Smooth muscle cell (in vitro differentiated cells): ENCODE measurements at regions not wholly inside any gene's neighbourhood (a gene's known extent, or its start where the extent isn't known, plus 50 kb on each side); places are given as distances from the start of the nearest gene placed in this dataset.

Experiments used
- DNase-seq: peaks from one replicate; lab custom pipeline; 2025; ENCODE audit not compliant: unreplicated experiment; lab: John Stamatoyannopoulos, UW
- H2AFZ ChIP-seq: fragments of 200-600 bp; sonication (generic); 2 replicates; pipeline ENCODE4 v1.6.0; 2016; ENCODE audit warnings: antibody characterized with exemption, low read depth, mild to moderate bottlenecking
- H3F3A ChIP-seq: fragments of 200-600 bp; sonication (generic); 2 replicates; pipeline ENCODE4 v1.6.0; 2017; ENCODE audit warnings: antibody characterized with exemption, low read depth
- H3K27ac ChIP-seq: fragments of 200-600 bp; sonication (generic); 2 replicates; pipeline ENCODE4 v1.5.1; 2016; ENCODE audit warnings: low read depth, mild to moderate bottlenecking
- H3K27me3 ChIP-seq: fragments of 200-600 bp; sonication (generic); 2 replicates; pipeline ENCODE4 v1.6.1; 2016; ENCODE audit warnings: low read depth, mild to moderate bottlenecking
- H3K36me3 ChIP-seq: fragments of 200-600 bp; sonication (generic); 2 replicates; pipeline ENCODE4 v1.5.1; 2016; ENCODE audit warnings: low read depth
- H3K4me1 ChIP-seq: fragments of 200-600 bp; sonication (generic); 2 replicates; pipeline ENCODE4 v1.5.1; 2016; ENCODE audit warnings: low read depth
- H3K4me2 ChIP-seq: fragments of 200-600 bp; sonication (generic); 2 replicates; pipeline ENCODE4 v1.6.0; 2016; ENCODE audit warnings: mild to moderate bottlenecking
- H3K4me3 ChIP-seq: fragments of 200-600 bp; sonication (generic); 2 replicates; pipeline ENCODE4 v1.5.1; 2016; ENCODE audit warnings: mild to moderate bottlenecking
- H3K79me2 ChIP-seq: fragments of 200-600 bp; sonication (generic); 2 replicates; pipeline ENCODE4 v1.6.0; 2016; ENCODE audit warnings: low read depth, mild to moderate bottlenecking
- H3K9ac ChIP-seq: fragments of 200-600 bp; sonication (generic); 2 replicates; pipeline ENCODE4 v1.6.0; 2016; ENCODE audit warnings: low read depth
- H3K9me3 ChIP-seq: fragments of 200-600 bp; sonication (generic); replicated peaks from 2 replicates; pipeline ENCODE4 v1.5.1; 2016; ENCODE audit warnings: low read depth
- H4K20me1 ChIP-seq: fragments of 200-600 bp; sonication (generic); 2 replicates; pipeline ENCODE4 v1.6.0; 2016; ENCODE audit warnings: low read depth
- CTCF ChIP-seq: fragments of 200-600 bp; sonication (generic); IDR thresholded peaks from 2 replicates; pipeline ENCODE4 v1.5.1; 2017; ENCODE audit warnings: borderline replicate concordance, mild to moderate bottlenecking, antibody characterized with exemption; ENCODE audit not compliant: insufficient read depth, poor library complexity, severe bottlenecking
- WGBS: methylation state at CpG from one replicate; pipeline ENCODE4 v1.1.7; 2016; ENCODE audit warnings: low lambda C conversion rate; 5-methylcytosine and 5-hydroxymethylcytosine counted together

- no peaks in the 10 kb centered on the region for H3K27me3 ChIP-seq
- no peak overlapping the region for H3K9ac ChIP-seq
- no peaks in the 10 kb centered on the region for H3K36me3 ChIP-seq
- TF ChIP-seq CTCF, result no peak
- H3K4me1 ChIP-seq, result no peaks in the 10 kb centered on the region
- DNase-seq, result no peak
- no peak overlapping the region for H3K4me3 ChIP-seq
- no peaks in the 10 kb centered on the region for H4K20me1 ChIP-seq
- H3F3A ChIP-seq, result no peaks in the 10 kb centered on the region
- no peaks in the 10 kb centered on the region for H3K9me3 ChIP-seq
- no peak overlapping the region for H3K27ac ChIP-seq
- H3K4me2 ChIP-seq, result no peak overlapping the region
- no peaks in the 10 kb centered on the region for H3K79me2 ChIP-seq
- no peak overlapping the region for H2AFZ ChIP-seq
- WGBS, result 89% methylated on average over 1 of the region's 1 CpG
These were observed 161.3 kb upstream of the REG3A start for GRCh38 chr2:79320871-79321270.

- Histone ChIP-seq H3K27me3 (no peaks in the 10 kb centered on the region), H3K9me3 (no peaks in the 10 kb centered on the region)
- WGBS, result 89% methylated on average over 2 of the region's 2 CpGs
These were observed 135.4 kb upstream of the REG3A start for GRCh38 chr2:79294994-79295393.

GRCh38 chr2:79292958-79293315, 133.4 kb upstream of the REG3A start:
- no peaks in the 10 kb centered on the region for H4K20me1 ChIP-seq
- H3K4me3 ChIP-seq, result no peak overlapping the region
- H3K9me3 ChIP-seq, result no peaks in the 10 kb centered on the region
- H3K27ac ChIP-seq, result no peak overlapping the region
- no peaks in the 10 kb centered on the region for H3K79me2 ChIP-seq
- no peak for TF ChIP-seq CTCF
- H3K27me3 ChIP-seq, result no peaks in the 10 kb centered on the region
- no peaks in the 10 kb centered on the region for H3F3A ChIP-seq
- DNase-seq, result no peak
- H3K4me1 ChIP-seq, result no peaks in the 10 kb centered on the region
- no peak overlapping the region for H3K9ac ChIP-seq
- no peak overlapping the region for H2AFZ ChIP-seq
- WGBS, result 89% methylated on average over 1 of the region's 1 CpG
- H3K36me3 ChIP-seq, result no peaks in the 10 kb centered on the region
- H3K4me2 ChIP-seq, result no peak overlapping the region

More at GRCh38 chr2:79294994-79295393, 135.4 kb upstream of the REG3A start:
- H3K79me2 ChIP-seq, result no peaks in the 10 kb centered on the region
- H3K9ac ChIP-seq, result no peak overlapping the region
- H3K4me3 ChIP-seq, result no peak overlapping the region
- no peaks in the 10 kb centered on the region for H3F3A ChIP-seq
- H4K20me1 ChIP-seq, result no peaks in the 10 kb centered on the region
- H3K27ac ChIP-seq, result no peak overlapping the region
- H3K4me2 ChIP-seq, result no peak overlapping the region
- no peak for TF ChIP-seq CTCF
- H3K4me1 ChIP-seq, result no peaks in the 10 kb centered on the region
- no peaks in the 10 kb centered on the region for H3K36me3 ChIP-seq
- no peak for DNase-seq
- no peak overlapping the region for H2AFZ ChIP-seq

- no peaks in the 10 kb centered on the region for H3K27me3 ChIP-seq
- H2AFZ ChIP-seq, result no peak overlapping the region
- H3F3A ChIP-seq, result no peaks in the 10 kb centered on the region
- H3K4me3 ChIP-seq, result no peak overlapping the region
- DNase-seq, result no peak
- no peaks in the 10 kb centered on the region for H3K79me2 ChIP-seq
- TF ChIP-seq CTCF, result no peak
- H3K36me3 ChIP-seq, result no peaks in the 10 kb centered on the region
- no peak overlapping the region for H3K27ac ChIP-seq
- H3K9ac ChIP-seq, result no peak overlapping the region
- no peaks in the 10 kb centered on the region for H3K9me3 ChIP-seq
- no peaks in the 10 kb centered on the region for H3K4me1 ChIP-seq
- no peaks in the 10 kb centered on the region for H4K20me1 ChIP-seq
- no peak overlapping the region for H3K4me2 ChIP-seq
- WGBS, result 65% methylated on average over 1 of the region's 1 CpG
These were observed 132.8 kb upstream of the REG3A start for GRCh38 chr2:79292239-79292957.
